SK-N-SH (cell line): ENCODE measurements at regions not wholly inside any gene's neighbourhood (a gene's known extent, or its start where the extent isn't known, plus 50 kb on each side); places are given as distances from the start of the nearest gene placed in this dataset.

ENCODE experiments used
- CTCF ChIA-PET: fragments of 300-600, 350-600 bp; formaldehyde crosslinking; extraction: SDS; loops from one replicate; lab custom pipeline; 2021; lab: Yijun Ruan, JAX
- POLR2A ChIA-PET: fragments of 350-600 bp; sonication (Branson Sonifier 250); formaldehyde crosslinking; extraction: SDS; loops from one replicate; lab custom pipeline; 2020; ENCODE audit warnings: antibody characterized with exemption, inconsistent platforms; lab: Yijun Ruan, JAX
- DNase-seq: peaks from one replicate; pipeline ENCODE4 v3.0.0; 2012
- H2AFZ ChIP-seq: fragments of 200-600 bp; sonication (generic); 2 replicates; pipeline ENCODE4 v1.8.1; 2016; ENCODE audit warnings: antibody characterized with exemption, mild to moderate bottlenecking, low read depth
- H3F3A ChIP-seq: fragments of 200-600 bp; sonication (generic); replicated peaks from 2 replicates; pipeline ENCODE3; 2016; ENCODE audit warnings: antibody characterized with exemption, mild to moderate bottlenecking; ENCODE audit not compliant: insufficient read depth
- H3K27ac ChIP-seq, 2 experiments: fragments of 200-500 bp in 1 of 2; fragments of 200-600 bp in 1 of 2; sonication (Bioruptor generic) in 1 of 2; sonication (generic), shearing (Covaris generic) in 1 of 2; 2 replicates each; pipeline versions ENCODE4 v1.5.1 to v1.6.1; 2014 to 2016; ENCODE audit warnings: low read depth in 2 of 2, inconsistent platforms in 1 of 2, low read length in 1 of 2, mild to moderate bottlenecking in 1 of 2, mixed read lengths in 1 of 2
- H3K27me3 ChIP-seq: fragments of 200-600 bp; sonication (generic), shearing (Covaris generic); 2 replicates; pipeline ENCODE4 v1.6.1; 2016; ENCODE audit warnings: mixed run types; ENCODE audit not compliant: insufficient read depth
- H3K36me3 ChIP-seq, 2 experiments: fragments of 200-500 bp in 1 of 2; fragments of 200-600 bp in 1 of 2; sonication (Bioruptor generic) in 1 of 2; sonication (generic) in 1 of 2; replicated peaks in 1 of 2; 2 replicates each; pipeline versions ENCODE3 to v1.5.1; 2014 to 2016; ENCODE audit warnings: low read length in 1 of 2, mild to moderate bottlenecking in 1 of 2; ENCODE audit not compliant: insufficient read depth in 2 of 2, control insufficient read depth in 1 of 2
- H3K4me1 ChIP-seq, 2 experiments: fragments of 200-500 bp in 1 of 2; fragments of 200-600 bp in 1 of 2; sonication (Bioruptor generic) in 1 of 2; sonication (generic), shearing (Covaris generic) in 1 of 2; 2 replicates each; pipeline versions ENCODE4 v1.5.1 to v1.6.1; 2014 to 2016; ENCODE audit warnings: low read depth in 1 of 2, low read length in 1 of 2, mixed run types in 1 of 2; ENCODE audit not compliant: insufficient read depth in 2 of 2, control insufficient read depth in 1 of 2
- H3K4me2 ChIP-seq: fragments of 200-600 bp; sonication (generic), shearing (Covaris generic); 2 replicates; pipeline ENCODE4 v1.6.1; 2017; ENCODE audit warnings: mixed run types
- H3K4me3 ChIP-seq, 2 experiments: fragments of 200-500 bp in 1 of 2; fragments of 200-600 bp in 1 of 2; sonication (Bioruptor generic) in 1 of 2; sonication (generic), shearing (Covaris generic) in 1 of 2; 2 replicates each; pipeline versions ENCODE4 v1.5.1 to v1.8.1; 2014 to 2016; ENCODE audit warnings: low read depth in 2 of 2, inconsistent platforms in 1 of 2, low read length in 1 of 2, mild to moderate bottlenecking in 1 of 2, mixed read lengths in 1 of 2, moderate library complexity in 1 of 2
- H3K79me2 ChIP-seq: fragments of 200-600 bp; sonication (generic); 2 replicates; pipeline ENCODE4 v1.8.1; 2017; ENCODE audit warnings: mild to moderate bottlenecking; ENCODE audit not compliant: insufficient read depth
- H3K9ac ChIP-seq: fragments of 200-600 bp; sonication (generic); 2 replicates; pipeline ENCODE4 v1.6.1; 2017; ENCODE audit warnings: mixed run types
- H3K9me2 ChIP-seq: fragments of 200-600 bp; sonication (generic); 2 replicates; pipeline ENCODE4 v1.6.1; 2017; ENCODE audit warnings: mixed run types
- H3K9me3 ChIP-seq: fragments of 200-600 bp; sonication (generic); 2 replicates; pipeline ENCODE4 v1.6.1; 2017; ENCODE audit warnings: mixed run types, mild to moderate bottlenecking, moderate library complexity
- H4K20me1 ChIP-seq: fragments of 200-600 bp; sonication (generic); 2 replicates; pipeline ENCODE4 v1.6.1; 2017; ENCODE audit warnings: mild to moderate bottlenecking, mixed run types; ENCODE audit not compliant: insufficient read depth
- ELF1 ChIP-seq: IDR thresholded peaks from 2 replicates; pipeline ENCODE4 v1.4.0; 2012
- EP300 ChIP-seq, 2 experiments: IDR thresholded peaks; 2 replicates each; pipeline versions ENCODE4 v1.4.0 to v1.6.1; 2012; ENCODE audit warnings: borderline replicate concordance in 1 of 2, low read depth in 1 of 2, low read length in 1 of 2
- FOSL2 ChIP-seq: IDR thresholded peaks from 2 replicates; pipeline ENCODE4 v1.4.0; 2012; ENCODE audit warnings: low read depth, mild to moderate bottlenecking, moderate library complexity, borderline replicate concordance
- FOXM1 ChIP-seq: IDR thresholded peaks from 2 replicates; pipeline ENCODE4 v1.4.0; 2012; ENCODE audit warnings: low read depth, mild to moderate bottlenecking
- RFX5 ChIP-seq: IDR thresholded peaks from 2 replicates; pipeline ENCODE4 v1.6.1; 2012; ENCODE audit warnings: mild to moderate bottlenecking, improper control_type of control experiment, low read length
- SIN3A ChIP-seq: IDR thresholded peaks from 2 replicates; pipeline ENCODE4 v1.6.1; 2012; ENCODE audit warnings: low read depth, mild to moderate bottlenecking, low read length, moderate library complexity, borderline replicate concordance
- WGBS: methylation state at CpG from one replicate; pipeline ENCODE4 v1.1.6; 2017; ENCODE audit warnings: low lambda C conversion rate; 5-methylcytosine and 5-hydroxymethylcytosine counted together
- TF ChIP-seq, protein P1 (sequence below): IDR thresholded peaks from 2 replicates; pipeline ENCODE4; 2012
- TF ChIP-seq, protein P2 (sequence below): IDR thresholded peaks from 2 replicates; pipeline ENCODE4 v1.4.0; 2012; ENCODE audit warnings: low read depth
- TF ChIP-seq, protein P3 (sequence below): IDR thresholded peaks from 2 replicates; pipeline ENCODE4 v1.4.0; 2012; ENCODE audit warnings: low read depth, borderline replicate concordance
- TF ChIP-seq, protein P4 (sequence below): IDR thresholded peaks from 2 replicates; pipeline ENCODE4 v1.6.1; 2012; ENCODE audit warnings: mild to moderate bottlenecking, low read depth, low read length, moderate library complexity
- TF ChIP-seq, protein P5 (sequence below): IDR thresholded peaks from 2 replicates; pipeline ENCODE4 v1.4.0; 2012; ENCODE audit warnings: low read depth, borderline replicate concordance

DNA sequence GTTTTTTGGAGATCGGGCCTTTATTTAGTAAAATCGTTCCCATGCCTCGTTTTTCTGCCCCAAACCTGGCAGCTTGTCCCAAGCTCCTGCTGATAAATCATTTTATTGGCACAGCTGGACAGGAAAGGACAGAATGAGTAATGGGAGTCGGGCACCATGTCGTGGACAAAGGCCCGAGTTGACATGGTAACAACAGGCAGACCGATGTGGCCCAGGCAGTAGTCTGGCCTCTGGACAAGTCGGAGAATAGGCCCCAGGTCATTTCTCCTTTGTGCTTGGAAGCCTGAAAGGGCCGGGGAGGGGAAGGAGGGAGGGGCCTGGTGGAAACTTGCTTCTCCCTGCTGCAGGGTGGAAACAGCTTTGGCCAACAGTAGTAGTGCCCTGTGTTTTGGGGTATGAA lies 234.9 kb downstream of the SUDS3 start:
- Histone ChIP-seq H3F3A (no peaks in the 10 kb centered on the region), H3K4me2 (no peak overlapping the region), H3K9me2 (no peaks in the 10 kb centered on the region), H3K27me3 (no peaks in the 10 kb centered on the region), H3K79me2 (no peaks in the 10 kb centered on the region), H3K9ac (no peak overlapping the region), H2AFZ (no peak overlapping the region), H3K4me3 (no peak overlapping the region), H3K36me3 (no peaks in the 10 kb centered on the region), H3K4me1 (no peaks in the 10 kb centered on the region), H3K9me3 (no peaks in the 10 kb centered on the region), H3K27ac (no peak overlapping the region), H4K20me1 (no peaks in the 10 kb centered on the region)
- WGBS: 22% methylated on average over 9 of the region's 9 CpGs
- CTCF ChIA-PET: interaction anchor here (1.1 kb wide), 1 partner anchor 11 kb away, joined by 4 read pairs; no protein-coding TSS in a partner anchor
- POLR2A ChIA-PET: no interaction called here
- TF ChIP-seq, protein P1, sequence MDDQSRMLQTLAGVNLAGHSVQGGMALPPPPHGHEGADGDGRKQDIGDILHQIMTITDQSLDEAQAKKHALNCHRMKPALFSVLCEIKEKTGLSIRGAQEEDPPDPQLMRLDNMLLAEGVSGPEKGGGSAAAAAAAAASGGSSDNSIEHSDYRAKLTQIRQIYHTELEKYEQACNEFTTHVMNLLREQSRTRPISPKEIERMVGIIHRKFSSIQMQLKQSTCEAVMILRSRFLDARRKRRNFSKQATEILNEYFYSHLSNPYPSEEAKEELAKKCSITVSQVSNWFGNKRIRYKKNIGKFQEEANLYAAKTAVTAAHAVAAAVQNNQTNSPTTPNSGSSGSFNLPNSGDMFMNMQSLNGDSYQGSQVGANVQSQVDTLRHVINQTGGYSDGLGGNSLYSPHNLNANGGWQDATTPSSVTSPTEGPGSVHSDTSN: no peak
- TF ChIP-seq EP300 (IDR thresholded peaks at IDR 0.05; ENCODE audit: borderline replicate concordance in 1 of 2, low read depth in 1 of 2, low read length in 1 of 2) (no peak), SIN3A (no peak)
- TF ChIP-seq, protein P2, sequence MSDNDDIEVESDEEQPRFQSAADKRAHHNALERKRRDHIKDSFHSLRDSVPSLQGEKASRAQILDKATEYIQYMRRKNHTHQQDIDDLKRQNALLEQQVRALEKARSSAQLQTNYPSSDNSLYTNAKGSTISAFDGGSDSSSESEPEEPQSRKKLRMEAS: no peak
- TF ChIP-seq, protein P3, sequence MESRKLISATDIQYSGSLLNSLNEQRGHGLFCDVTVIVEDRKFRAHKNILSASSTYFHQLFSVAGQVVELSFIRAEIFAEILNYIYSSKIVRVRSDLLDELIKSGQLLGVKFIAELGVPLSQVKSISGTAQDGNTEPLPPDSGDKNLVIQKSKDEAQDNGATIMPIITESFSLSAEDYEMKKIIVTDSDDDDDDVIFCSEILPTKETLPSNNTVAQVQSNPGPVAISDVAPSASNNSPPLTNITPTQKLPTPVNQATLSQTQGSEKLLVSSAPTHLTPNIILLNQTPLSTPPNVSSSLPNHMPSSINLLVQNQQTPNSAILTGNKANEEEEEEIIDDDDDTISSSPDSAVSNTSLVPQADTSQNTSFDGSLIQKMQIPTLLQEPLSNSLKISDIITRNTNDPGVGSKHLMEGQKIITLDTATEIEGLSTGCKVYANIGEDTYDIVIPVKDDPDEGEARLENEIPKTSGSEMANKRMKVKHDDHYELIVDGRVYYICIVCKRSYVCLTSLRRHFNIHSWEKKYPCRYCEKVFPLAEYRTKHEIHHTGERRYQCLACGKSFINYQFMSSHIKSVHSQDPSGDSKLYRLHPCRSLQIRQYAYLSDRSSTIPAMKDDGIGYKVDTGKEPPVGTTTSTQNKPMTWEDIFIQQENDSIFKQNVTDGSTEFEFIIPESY: no peak
- peak; percentile 16 for DNase-seq

DNA sequence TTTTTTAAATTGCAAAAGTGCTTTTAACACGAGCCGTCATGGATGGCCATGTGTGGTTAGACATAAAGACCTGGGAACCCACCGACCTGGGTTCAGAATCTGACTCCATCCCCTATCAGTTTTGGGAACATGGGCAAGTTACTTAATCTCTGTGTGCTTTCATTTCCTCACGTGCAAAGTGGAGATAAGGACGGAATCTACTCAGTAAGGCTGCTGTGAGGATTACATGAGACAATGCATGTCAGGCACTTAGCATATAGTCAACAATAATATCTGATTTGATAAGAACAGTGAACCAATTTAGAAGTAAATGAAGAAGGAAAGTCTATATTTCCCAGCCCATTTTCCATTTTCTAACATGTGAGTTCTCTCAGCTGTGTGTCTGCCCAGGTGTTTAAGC lies 235.4 kb downstream of the SUDS3 start:
- WGBS: 36% methylated on average over 5 of the region's 5 CpGs
- no peak overlapping the region for H3K4me2 ChIP-seq
- H3K4me3 ChIP-seq: no peak overlapping the region
- CTCF ChIA-PET: interaction anchor here (1.1 kb wide), 1 partner anchor 11 kb away, joined by 4 read pairs; no protein-coding TSS in a partner anchor
- H3K9ac ChIP-seq: no peak overlapping the region
- H2AFZ ChIP-seq: no peak overlapping the region
- no peaks in the 10 kb centered on the region for H3K9me2 ChIP-seq
- no peaks in the 10 kb centered on the region for H3K79me2 ChIP-seq
- H3K36me3 ChIP-seq: no peaks in the 10 kb centered on the region
- H3K27ac ChIP-seq: no peak overlapping the region
- H4K20me1 ChIP-seq: no peaks in the 10 kb centered on the region
- POLR2A ChIA-PET: no interaction called here
- no peaks in the 10 kb centered on the region for H3K4me1 ChIP-seq
- no peaks in the 10 kb centered on the region for H3K9me3 ChIP-seq
- no peak for TF ChIP-seq RFX5
- TF ChIP-seq FOXM1: no peak
- TF ChIP-seq, protein P4, sequence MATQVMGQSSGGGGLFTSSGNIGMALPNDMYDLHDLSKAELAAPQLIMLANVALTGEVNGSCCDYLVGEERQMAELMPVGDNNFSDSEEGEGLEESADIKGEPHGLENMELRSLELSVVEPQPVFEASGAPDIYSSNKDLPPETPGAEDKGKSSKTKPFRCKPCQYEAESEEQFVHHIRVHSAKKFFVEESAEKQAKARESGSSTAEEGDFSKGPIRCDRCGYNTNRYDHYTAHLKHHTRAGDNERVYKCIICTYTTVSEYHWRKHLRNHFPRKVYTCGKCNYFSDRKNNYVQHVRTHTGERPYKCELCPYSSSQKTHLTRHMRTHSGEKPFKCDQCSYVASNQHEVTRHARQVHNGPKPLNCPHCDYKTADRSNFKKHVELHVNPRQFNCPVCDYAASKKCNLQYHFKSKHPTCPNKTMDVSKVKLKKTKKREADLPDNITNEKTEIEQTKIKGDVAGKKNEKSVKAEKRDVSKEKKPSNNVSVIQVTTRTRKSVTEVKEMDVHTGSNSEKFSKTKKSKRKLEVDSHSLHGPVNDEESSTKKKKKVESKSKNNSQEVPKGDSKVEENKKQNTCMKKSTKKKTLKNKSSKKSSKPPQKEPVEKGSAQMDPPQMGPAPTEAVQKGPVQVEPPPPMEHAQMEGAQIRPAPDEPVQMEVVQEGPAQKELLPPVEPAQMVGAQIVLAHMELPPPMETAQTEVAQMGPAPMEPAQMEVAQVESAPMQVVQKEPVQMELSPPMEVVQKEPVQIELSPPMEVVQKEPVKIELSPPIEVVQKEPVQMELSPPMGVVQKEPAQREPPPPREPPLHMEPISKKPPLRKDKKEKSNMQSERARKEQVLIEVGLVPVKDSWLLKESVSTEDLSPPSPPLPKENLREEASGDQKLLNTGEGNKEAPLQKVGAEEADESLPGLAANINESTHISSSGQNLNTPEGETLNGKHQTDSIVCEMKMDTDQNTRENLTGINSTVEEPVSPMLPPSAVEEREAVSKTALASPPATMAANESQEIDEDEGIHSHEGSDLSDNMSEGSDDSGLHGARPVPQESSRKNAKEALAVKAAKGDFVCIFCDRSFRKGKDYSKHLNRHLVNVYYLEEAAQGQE: no peak
- TF ChIP-seq, protein P5, sequence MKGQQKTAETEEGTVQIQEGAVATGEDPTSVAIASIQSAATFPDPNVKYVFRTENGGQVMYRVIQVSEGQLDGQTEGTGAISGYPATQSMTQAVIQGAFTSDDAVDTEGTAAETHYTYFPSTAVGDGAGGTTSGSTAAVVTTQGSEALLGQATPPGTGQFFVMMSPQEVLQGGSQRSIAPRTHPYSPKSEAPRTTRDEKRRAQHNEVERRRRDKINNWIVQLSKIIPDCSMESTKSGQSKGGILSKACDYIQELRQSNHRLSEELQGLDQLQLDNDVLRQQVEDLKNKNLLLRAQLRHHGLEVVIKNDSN: no peak
- TF ChIP-seq FOSL2: no peak
- TF ChIP-seq ELF1: no peak
- no peaks in the 10 kb centered on the region for H3K27me3 ChIP-seq
- DNase-seq: no peak
- no peaks in the 10 kb centered on the region for H3F3A ChIP-seq
